ENCODE measurements at regions not wholly inside any gene's neighbourhood (a gene's known extent, or its start where the extent isn't known, plus 50 kb on each side); places are given as distances from the start of the nearest gene placed in this dataset.

- TF ChIP-seq CTCF (optimal IDR thresholded peaks at IDR 0.05 in 1 of 3, IDR thresholded peaks at IDR 0.05 in 1 of 3, conservative IDR thresholded peaks at IDR 0.05 in 1 of 3; ENCODE audit: extremely low read depth in 1 of 3, insufficient read depth in 2 of 3, low read length in 3 of 3) (no peak), EZH2 (IDR thresholded peaks at IDR 0.05; ENCODE audit: low read length) (no peak)
These were observed 288.7 kb downstream of the LMX1A start for GRCh38 chr1:165067829-165068228.

Data from keratinocyte (primary cell).